Stimulated activated CD4-positive, alpha-beta T cell treated with anti-CD3 and anti-CD28 coated beads, Interleukin-15, amount 100 ng/mL, for 1 hour (primary cell): ENCODE measurements at regions not wholly inside any gene's neighbourhood (a gene's known extent, or its start where the extent isn't known, plus 50 kb on each side); places are given as distances from the start of the nearest gene placed in this dataset.

Experiments used
- DNase-seq, 2 donors: peaks; one replicate each; pipeline ENCODE4 v3.0.0-alpha.2; 2020; ENCODE audit warnings: low read depth in 1 of 2, low spot score in 1 of 2

DNA sequence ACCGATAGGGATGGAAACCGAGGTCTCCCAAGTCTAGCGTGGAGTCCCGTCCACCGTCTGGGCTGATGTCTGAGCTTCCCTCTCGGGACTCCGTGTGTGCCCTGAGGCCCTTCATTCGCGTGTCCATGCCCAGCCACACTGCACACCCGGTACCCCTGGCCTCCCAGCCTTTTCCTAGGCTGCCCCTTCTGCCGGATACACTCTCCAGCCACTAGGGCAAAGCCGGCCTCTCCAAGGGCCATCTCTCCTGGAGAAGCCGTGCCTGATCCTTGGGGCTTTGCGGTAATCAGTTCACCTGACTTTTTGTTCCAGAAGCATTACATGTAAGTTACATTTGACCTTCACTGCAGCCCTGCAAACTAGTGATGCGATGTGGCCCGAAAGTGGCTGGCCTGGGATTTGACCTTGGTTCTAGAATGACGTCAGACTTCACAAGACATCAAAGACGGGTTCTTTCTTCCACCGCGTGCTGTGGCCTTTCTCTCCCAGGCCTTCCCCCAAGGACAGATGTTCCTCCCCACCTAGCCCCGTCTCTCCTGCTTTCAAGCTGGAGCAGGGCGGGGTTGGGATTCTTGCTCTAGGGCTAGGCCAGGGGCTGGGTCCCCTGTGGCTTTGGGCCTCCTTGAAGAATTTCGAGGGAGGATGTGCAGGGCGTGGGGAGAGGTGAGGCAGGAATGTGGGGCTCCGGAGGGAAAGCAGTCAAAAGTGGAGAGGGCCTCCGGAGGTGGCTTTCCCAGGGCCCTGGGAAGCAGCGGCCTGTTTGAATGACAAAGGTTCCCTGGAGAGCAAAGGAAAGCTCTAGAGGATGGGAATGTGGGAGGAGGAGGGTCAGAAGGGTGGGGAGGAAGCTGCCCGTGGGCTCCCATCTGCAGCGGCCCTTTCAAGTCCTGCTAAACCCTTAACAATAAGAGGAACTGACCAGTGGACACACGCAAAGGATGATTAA lies 49.7 kb upstream of the SLC2A1 start:
- no peak for DNase-seq
